NCI-H774 (cell line): ENCODE measurements at regions not wholly inside any gene's neighbourhood (a gene's known extent, or its start where the extent isn't known, plus 50 kb on each side); places are given as distances from the start of the nearest gene placed in this dataset.
A peak's percentile ranks its signal among the peaks of the same experiment; 100 is the strongest.

Source experiments
- DNase-seq: peaks from one replicate; lab custom pipeline; 2025; lab: John Stamatoyannopoulos, UW

- DNase-seq: no peak
Observed at GRCh38 chr18:72187956-72188355, 356.2 kb downstream of the CBLN2 start.

- DNase-seq: no peak
Observed at GRCh38 chr18:72181241-72181764, 362.8 kb downstream of the CBLN2 start.

- DNase-seq: no peak
Observed at GRCh38 chr18:72180689-72181088, 363.5 kb downstream of the CBLN2 start.

GRCh38 chr18:72174972-72175649 is 369.0 kb downstream of the CBLN2 start:
- DNase-seq: no peak

GRCh38 chr18:72171596-72171995 is 372.5 kb downstream of the CBLN2 start:
- DNase-seq: peak; percentile 66

GRCh38 chr18:72161691-72162090 is 382.5 kb downstream of the CBLN2 start:
- DNase-seq: peak; percentile 15

- peak; percentile 69 for DNase-seq
Observed at GRCh38 chr18:72160510-72161445, 383.4 kb downstream of the CBLN2 start.

GRCh38 chr18:72155327-72155726 is 388.8 kb downstream of the CBLN2 start:
- no peak for DNase-seq

- DNase-seq: no peak
Observed at GRCh38 chr18:72154926-72155325, 389.2 kb downstream of the CBLN2 start.

- no peak for DNase-seq
Observed at GRCh38 chr18:72152935-72153334, 391.2 kb downstream of the CBLN2 start.

GRCh38 chr18:72147830-72148229 is 396.3 kb downstream of the CBLN2 start:
- DNase-seq: no peak

GRCh38 chr18:72140007-72140406 is 404.1 kb downstream of the CBLN2 start:
- DNase-seq: no peak

- no peak for DNase-seq
Observed at GRCh38 chr18:72128649-72129048, 415.5 kb downstream of the CBLN2 start.

GRCh38 chr18:72122103-72122502 is 422.0 kb downstream of the CBLN2 start:
- DNase-seq: no peak

GRCh38 chr18:72119082-72119481 is 425.1 kb downstream of the CBLN2 start:
- DNase-seq: no peak

GRCh38 chr18:72114801-72115594 is 429.1 kb downstream of the CBLN2 start:
- no peak for DNase-seq

GRCh38 chr18:72107647-72108383 is 436.3 kb downstream of the CBLN2 start:
- no peak for DNase-seq

GRCh38 chr18:72104851-72105250 is 439.3 kb downstream of the CBLN2 start:
- DNase-seq: no peak

GRCh38 chr18:72102412-72102811 is 441.7 kb downstream of the CBLN2 start:
- no peak for DNase-seq

GRCh38 chr18:72100465-72101004 is 443.6 kb downstream of the CBLN2 start:
- DNase-seq: no peak

- no peak for DNase-seq
Observed at GRCh38 chr18:72091369-72091768, 452.8 kb downstream of the CBLN2 start.
